Endothelial cell (in vitro differentiated cells): ENCODE measurements at regions not wholly inside any gene's neighbourhood (a gene's known extent, or its start where the extent isn't known, plus 50 kb on each side); places are given as distances from the start of the nearest gene placed in this dataset.

ENCODE experiments used
- DNase-seq: peaks from one replicate; pipeline ENCODE4 v3.0.0; 2021; ENCODE audit warnings: low spot score
- H3K27ac Mint-ChIP-seq: one replicate; pipeline ENCODE4 v1.8.0; 2021; ENCODE audit warnings: mixed read lengths, inconsistent platforms; ENCODE audit not compliant: unreplicated experiment
- H3K27me3 Mint-ChIP-seq: one replicate; pipeline ENCODE4 v1.8.0; 2021; ENCODE audit warnings: mild to moderate bottlenecking, moderate library complexity, mixed read lengths, inconsistent platforms; ENCODE audit not compliant: unreplicated experiment
- H3K36me3 Mint-ChIP-seq: one replicate; pipeline ENCODE4 v1.8.0; 2021; ENCODE audit warnings: mild to moderate bottlenecking, low read depth, mixed read lengths, inconsistent platforms; ENCODE audit not compliant: unreplicated experiment
- H3K4me1 Mint-ChIP-seq: one replicate; pipeline ENCODE4 v1.8.0; 2021; ENCODE audit warnings: mild to moderate bottlenecking, mixed read lengths, inconsistent platforms; ENCODE audit not compliant: unreplicated experiment
- H3K4me3 Mint-ChIP-seq: one replicate; pipeline ENCODE4 v1.8.0; 2021; ENCODE audit warnings: mild to moderate bottlenecking, mixed read lengths, inconsistent platforms; ENCODE audit not compliant: unreplicated experiment
- H3K9me3 Mint-ChIP-seq: one replicate; pipeline ENCODE4 v1.8.0; 2021; ENCODE audit warnings: mixed read lengths, inconsistent platforms; ENCODE audit not compliant: unreplicated experiment
- TF ChIP-seq, protein P1 (sequence below): fragments of 200-600 bp; sonication (generic); IDR thresholded peaks from one replicate; pipeline ENCODE4 v1.5.0; 2021; ENCODE audit warnings: antibody characterized with exemption; ENCODE audit not compliant: unreplicated experiment

DNA sequence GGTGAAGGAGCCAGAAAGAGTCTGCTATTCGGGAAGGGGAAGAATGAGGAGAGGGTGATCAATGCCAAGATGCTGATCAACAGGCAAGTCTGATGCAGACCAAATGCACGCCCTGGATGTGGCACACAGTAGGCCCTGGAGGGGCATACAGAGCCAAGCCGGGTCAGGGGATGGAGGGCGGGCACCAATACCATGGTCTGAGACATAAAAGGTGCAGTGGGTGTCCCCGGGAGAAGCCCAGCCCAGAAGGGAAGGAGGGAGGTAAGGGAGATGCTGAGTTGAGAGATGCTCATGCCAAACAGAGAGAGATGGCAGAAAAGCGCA is 66.6 kb upstream of the ID2 start:
- TF ChIP-seq, protein P1, sequence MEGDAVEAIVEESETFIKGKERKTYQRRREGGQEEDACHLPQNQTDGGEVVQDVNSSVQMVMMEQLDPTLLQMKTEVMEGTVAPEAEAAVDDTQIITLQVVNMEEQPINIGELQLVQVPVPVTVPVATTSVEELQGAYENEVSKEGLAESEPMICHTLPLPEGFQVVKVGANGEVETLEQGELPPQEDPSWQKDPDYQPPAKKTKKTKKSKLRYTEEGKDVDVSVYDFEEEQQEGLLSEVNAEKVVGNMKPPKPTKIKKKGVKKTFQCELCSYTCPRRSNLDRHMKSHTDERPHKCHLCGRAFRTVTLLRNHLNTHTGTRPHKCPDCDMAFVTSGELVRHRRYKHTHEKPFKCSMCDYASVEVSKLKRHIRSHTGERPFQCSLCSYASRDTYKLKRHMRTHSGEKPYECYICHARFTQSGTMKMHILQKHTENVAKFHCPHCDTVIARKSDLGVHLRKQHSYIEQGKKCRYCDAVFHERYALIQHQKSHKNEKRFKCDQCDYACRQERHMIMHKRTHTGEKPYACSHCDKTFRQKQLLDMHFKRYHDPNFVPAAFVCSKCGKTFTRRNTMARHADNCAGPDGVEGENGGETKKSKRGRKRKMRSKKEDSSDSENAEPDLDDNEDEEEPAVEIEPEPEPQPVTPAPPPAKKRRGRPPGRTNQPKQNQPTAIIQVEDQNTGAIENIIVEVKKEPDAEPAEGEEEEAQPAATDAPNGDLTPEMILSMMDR = no peak
- H3K27ac Mint-ChIP-seq = no peak overlapping the region
- no peak for DNase-seq
- no peaks in the 10 kb centered on the region for H3K36me3 Mint-ChIP-seq
- H3K27me3 Mint-ChIP-seq = peaks cover 6% of the 10 kb centered on the region
- H3K4me1 Mint-ChIP-seq = peaks cover 2% of the 10 kb centered on the region
- H3K9me3 Mint-ChIP-seq = peaks cover 7% of the 10 kb centered on the region
- H3K4me3 Mint-ChIP-seq = no peak overlapping the region

DNA sequence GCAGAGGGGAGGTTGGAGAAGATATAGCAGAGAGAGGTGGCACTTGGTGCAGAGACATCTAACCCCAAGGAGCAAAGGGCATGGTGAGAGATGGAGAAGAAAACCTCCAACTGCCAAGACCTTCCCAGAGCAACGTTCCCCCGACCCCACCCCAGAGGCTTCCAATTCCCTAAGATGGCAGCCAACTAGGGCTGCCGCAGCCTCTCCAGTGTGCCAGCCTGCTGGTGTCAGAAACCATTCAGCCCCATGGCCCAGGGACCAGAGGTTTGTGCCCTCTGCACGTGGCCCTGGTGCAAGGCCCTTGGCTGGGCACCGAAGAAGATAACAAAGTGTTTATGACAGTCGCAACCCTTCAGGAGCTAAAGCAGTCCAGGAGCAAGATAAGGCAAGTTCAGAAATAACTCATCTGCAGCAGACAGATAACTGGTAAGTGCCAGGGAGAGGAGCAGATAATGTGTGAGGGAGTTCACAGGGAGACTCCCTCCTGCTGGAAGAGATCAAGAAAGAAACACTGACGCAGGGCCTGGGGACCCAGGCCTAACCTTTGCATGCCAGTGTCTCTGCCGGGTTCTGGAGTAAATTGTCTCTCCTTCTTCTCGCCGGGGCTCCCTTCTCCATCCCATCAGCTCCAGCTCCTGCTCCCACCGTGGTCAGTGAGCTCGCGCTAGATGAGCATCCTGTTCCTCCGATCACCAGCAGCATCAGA is 66.1 kb upstream of the ID2 start:
- H3K4me3 Mint-ChIP-seq = no peak overlapping the region
- no peaks in the 10 kb centered on the region for H3K36me3 Mint-ChIP-seq
- H3K27me3 Mint-ChIP-seq = peaks cover 6% of the 10 kb centered on the region
- H3K27ac Mint-ChIP-seq = no peak overlapping the region
- peaks cover 2% of the 10 kb centered on the region for H3K9me3 Mint-ChIP-seq
- H3K4me1 Mint-ChIP-seq = peaks cover 2% of the 10 kb centered on the region
- no peak for DNase-seq
- TF ChIP-seq, protein P1 = no peak

DNA sequence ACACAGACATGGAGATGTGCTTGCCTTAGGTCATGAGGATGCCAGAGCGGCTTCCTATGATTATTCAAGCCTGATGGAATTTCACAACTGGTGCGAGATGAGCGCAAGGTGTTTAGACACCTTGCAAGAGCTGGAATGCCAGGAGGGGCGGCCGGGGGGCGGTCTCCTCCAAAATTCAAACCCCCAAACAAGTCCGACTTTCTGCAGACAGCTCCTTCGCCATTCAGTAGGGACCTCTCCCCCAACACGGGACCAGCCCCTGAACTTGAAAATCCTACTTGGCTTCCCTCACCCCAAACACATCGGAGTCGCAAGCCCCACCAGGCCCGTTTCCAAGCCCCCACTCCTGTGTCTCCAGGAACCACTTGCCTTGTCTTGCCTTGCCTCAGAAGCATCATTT is 64.8 kb upstream of the ID2 start:
- no peak overlapping the region for H3K4me3 Mint-ChIP-seq
- no peaks in the 10 kb centered on the region for H3K36me3 Mint-ChIP-seq
- TF ChIP-seq, protein P1 = no peak
- H3K4me1 Mint-ChIP-seq = peaks cover 2% of the 10 kb centered on the region
- DNase-seq = no peak
- no peaks in the 10 kb centered on the region for H3K9me3 Mint-ChIP-seq
- no peak overlapping the region for H3K27ac Mint-ChIP-seq
- peaks cover 6% of the 10 kb centered on the region for H3K27me3 Mint-ChIP-seq

DNA sequence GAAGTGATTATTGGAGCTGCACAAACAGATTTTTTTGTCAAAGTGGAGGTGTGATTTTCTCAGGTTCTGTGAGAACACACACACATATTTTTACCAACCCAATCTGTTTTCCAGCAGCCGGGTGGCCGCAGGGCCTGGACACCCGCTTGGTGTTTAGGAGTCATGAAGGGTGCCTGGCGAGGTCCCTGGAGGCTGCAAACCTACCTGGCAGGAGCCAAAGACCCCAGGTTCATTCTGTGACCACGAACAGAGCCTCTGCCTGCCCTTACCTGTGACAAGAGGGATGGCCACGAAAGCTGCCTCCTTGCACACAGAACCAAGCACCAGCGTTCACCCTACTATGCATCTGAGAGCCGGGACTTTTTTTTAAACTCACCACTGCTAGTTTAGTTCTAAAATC is 64.3 kb upstream of the ID2 start:
- H3K27ac Mint-ChIP-seq = no peak overlapping the region
- H3K36me3 Mint-ChIP-seq = no peaks in the 10 kb centered on the region
- no peak overlapping the region for H3K4me3 Mint-ChIP-seq
- TF ChIP-seq, protein P1 = no peak
- H3K4me1 Mint-ChIP-seq = peaks cover 2% of the 10 kb centered on the region
- peaks cover 6% of the 10 kb centered on the region for H3K27me3 Mint-ChIP-seq
- no peaks in the 10 kb centered on the region for H3K9me3 Mint-ChIP-seq
- DNase-seq = no peak

DNA sequence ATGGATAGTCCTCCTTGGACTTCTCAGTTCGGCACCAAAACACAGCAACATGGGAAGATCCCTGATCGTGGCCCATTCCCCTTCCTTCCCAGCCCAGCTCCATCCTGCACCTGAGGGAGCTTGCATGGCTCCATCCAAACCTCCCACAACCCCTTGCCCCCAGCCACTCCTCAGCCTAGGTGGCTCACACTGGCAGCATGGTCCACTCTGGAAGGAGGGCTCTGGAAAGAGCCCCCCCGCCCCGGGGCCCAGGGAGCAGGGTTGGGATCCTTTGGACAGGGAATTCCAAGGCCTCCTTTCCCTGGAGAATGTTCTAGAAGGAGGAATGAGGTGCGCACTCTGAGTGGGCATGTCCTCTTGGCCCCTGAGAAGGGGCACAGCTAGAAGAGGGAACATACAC is 62.8 kb upstream of the ID2 start:
- Mint-ChIP-seq H3K9me3 (no peaks in the 10 kb centered on the region), H3K4me1 (peaks cover 2% of the 10 kb centered on the region), H3K4me3 (no peak overlapping the region), H3K27ac (no peak overlapping the region), H3K36me3 (no peaks in the 10 kb centered on the region), H3K27me3 (peaks cover 9% of the 10 kb centered on the region)
- no peak for DNase-seq
- TF ChIP-seq, protein P1 = no peak
